Astrocyte (in vitro differentiated cells and primary cell): ENCODE measurements at regions not wholly inside any gene's neighbourhood (a gene's known extent, or its start where the extent isn't known, plus 50 kb on each side); places are given as distances from the start of the nearest gene placed in this dataset.

ENCODE experiments used
- DNase-seq: peaks from one replicate; pipeline ENCODE4 v3.0.0-alpha.2; 2010; ENCODE audit warnings: low read depth
- FAIRE-seq: peaks from 2 replicates; lab custom pipeline; 2011; peaks lifted over from hg19 to GRCh38; lab: Jason Lieb, UNC
- H2AFZ ChIP-seq: 2 replicates; pipeline ENCODE4 v1.6.0; 2012; ENCODE audit warnings: low read depth, low read length, inconsistent platforms
- H3K27ac ChIP-seq: 2 replicates; pipeline ENCODE4 v1.5.1; 2011; ENCODE audit warnings: low read depth, low read length, inconsistent platforms
- H3K27me3 ChIP-seq: 2 replicates; pipeline ENCODE4 v1.6.0; 2011; ENCODE audit warnings: low read length, inconsistent platforms; ENCODE audit not compliant: insufficient read depth
- H3K36me3 ChIP-seq: 2 replicates; pipeline ENCODE4 v1.5.1; 2011; ENCODE audit warnings: low read length, inconsistent platforms; ENCODE audit not compliant: insufficient read depth
- H3K4me1 ChIP-seq: 2 replicates; pipeline ENCODE4 v1.5.1; 2011; ENCODE audit warnings: low read length, inconsistent platforms; ENCODE audit not compliant: insufficient read depth
- H3K4me2 ChIP-seq: 2 replicates; pipeline ENCODE4 v1.6.0; 2012; ENCODE audit warnings: low read length, inconsistent platforms
- H3K4me3 ChIP-seq: 2 replicates; pipeline ENCODE4 v1.5.1; 2011; ENCODE audit warnings: low read depth, mild to moderate bottlenecking, low read length, inconsistent platforms; ENCODE audit not compliant: insufficient read depth
- H3K79me2 ChIP-seq: 2 replicates; pipeline ENCODE4 v1.6.0; 2012; ENCODE audit warnings: mild to moderate bottlenecking, low read length, inconsistent platforms; ENCODE audit not compliant: insufficient read depth
- H3K9ac ChIP-seq: 2 replicates; pipeline ENCODE4 v1.6.0; 2012; ENCODE audit warnings: mild to moderate bottlenecking, low read length, inconsistent platforms
- H3K9me3 ChIP-seq: 2 replicates; pipeline ENCODE4 v1.5.1; 2012; ENCODE audit warnings: low read depth, mild to moderate bottlenecking, low read length, inconsistent platforms; ENCODE audit not compliant: insufficient read depth
- H4K20me1 ChIP-seq: 2 replicates; pipeline ENCODE4 v1.6.0; 2012; ENCODE audit warnings: low read length, inconsistent platforms; ENCODE audit not compliant: insufficient read depth
- H3K27ac Mint-ChIP-seq: one replicate; pipeline ENCODE4 v1.8.0; 2021; ENCODE audit warnings: mild to moderate bottlenecking, mixed read lengths; ENCODE audit not compliant: unreplicated experiment
- H3K27me3 Mint-ChIP-seq: one replicate; pipeline ENCODE4 v1.8.0; 2021; ENCODE audit warnings: low read depth, mixed read lengths; ENCODE audit not compliant: unreplicated experiment
- H3K36me3 Mint-ChIP-seq: one replicate; pipeline ENCODE4 v1.8.0; 2021; ENCODE audit warnings: low read depth, mixed read lengths; ENCODE audit not compliant: unreplicated experiment
- H3K4me1 Mint-ChIP-seq: one replicate; pipeline ENCODE4 v1.8.0; 2021; ENCODE audit warnings: low read depth, mixed read lengths; ENCODE audit not compliant: unreplicated experiment
- H3K4me3 Mint-ChIP-seq: one replicate; pipeline ENCODE4 v1.8.0; 2021; ENCODE audit warnings: mild to moderate bottlenecking, moderate library complexity, mixed read lengths; ENCODE audit not compliant: unreplicated experiment
- H3K9me3 Mint-ChIP-seq: one replicate; pipeline ENCODE4 v1.8.0; 2021; ENCODE audit warnings: mild to moderate bottlenecking, mixed read lengths; ENCODE audit not compliant: unreplicated experiment
- CTCF ChIP-seq: IDR thresholded peaks from 2 replicates; pipeline ENCODE4 v1.5.1; 2011; ENCODE audit warnings: low read depth, mild to moderate bottlenecking, inconsistent platforms, low read length, moderate library complexity; ENCODE audit not compliant: insufficient read depth
- EZH2 ChIP-seq: IDR thresholded peaks from 2 replicates; pipeline ENCODE4 v1.6.1; 2012; ENCODE audit warnings: mild to moderate bottlenecking, low read length, inconsistent platforms; ENCODE audit not compliant: insufficient read depth

GRCh38 chr7:110205899-110206298 is 885.0 kb upstream of the LRRN3 start:
- Histone ChIP-seq H3K4me2 (no peak overlapping the region), H3K9ac (no peak overlapping the region), H3K4me3 (no peak overlapping the region), H2AFZ (no peak overlapping the region), H4K20me1 (no peaks in the 10 kb centered on the region), H3K4me1 (no peaks in the 10 kb centered on the region), H3K27ac (no peak overlapping the region), H3K36me3 (no peaks in the 10 kb centered on the region), H3K79me2 (no peaks in the 10 kb centered on the region), H3K27me3 (no peaks in the 10 kb centered on the region), H3K9me3 (no peaks in the 10 kb centered on the region)
- Mint-ChIP-seq H3K4me1 (no peaks in the 10 kb centered on the region), H3K27me3 (no peaks in the 10 kb centered on the region), H3K36me3 (peaks cover 4% of the 10 kb centered on the region), H3K9me3 (no peaks in the 10 kb centered on the region), H3K4me3 (no peak overlapping the region), H3K27ac (no peak overlapping the region)
- FAIRE-seq (no peak), DNase-seq (no peak)
- no peak for TF ChIP-seq CTCF
- TF ChIP-seq EZH2: no peak

GRCh38 chr7:110209884-110210283 is 881.0 kb upstream of the LRRN3 start:
- Histone ChIP-seq H3K36me3 (no peaks in the 10 kb centered on the region), H3K9me3 (no peaks in the 10 kb centered on the region), H3K9ac (no peak overlapping the region), H3K27me3 (no peaks in the 10 kb centered on the region), H3K4me1 (no peaks in the 10 kb centered on the region), H2AFZ (no peak overlapping the region), H3K79me2 (no peaks in the 10 kb centered on the region), H3K4me3 (no peak overlapping the region), H4K20me1 (no peaks in the 10 kb centered on the region), H3K27ac (no peak overlapping the region), H3K4me2 (no peak overlapping the region)
- FAIRE-seq (no peak), DNase-seq (no peak)
- H3K36me3 Mint-ChIP-seq: no peaks in the 10 kb centered on the region
- no peaks in the 10 kb centered on the region for H3K27me3 Mint-ChIP-seq
- peaks cover 4% of the 10 kb centered on the region for H3K9me3 Mint-ChIP-seq
- no peak overlapping the region for H3K4me3 Mint-ChIP-seq
- H3K27ac Mint-ChIP-seq: no peak overlapping the region
- H3K4me1 Mint-ChIP-seq: no peaks in the 10 kb centered on the region
- TF ChIP-seq CTCF (no peak), EZH2 (no peak)

- Histone ChIP-seq H3K79me2 (no peaks in the 10 kb centered on the region), H3K27ac (no peak overlapping the region), H2AFZ (no peak overlapping the region), H3K9ac (no peak overlapping the region), H3K4me1 (no peaks in the 10 kb centered on the region), H3K4me2 (no peak overlapping the region), H3K27me3 (no peaks in the 10 kb centered on the region), H4K20me1 (no peaks in the 10 kb centered on the region), H3K4me3 (no peak overlapping the region), H3K9me3 (no peaks in the 10 kb centered on the region), H3K36me3 (no peaks in the 10 kb centered on the region)
- H3K27ac Mint-ChIP-seq: no peak overlapping the region
- peaks cover 4% of the 10 kb centered on the region for H3K9me3 Mint-ChIP-seq
- DNase-seq: no peak
- no peak for FAIRE-seq
- no peak for TF ChIP-seq CTCF
- no peak for TF ChIP-seq EZH2
- no peaks in the 10 kb centered on the region for H3K4me1 Mint-ChIP-seq
- H3K4me3 Mint-ChIP-seq: no peak overlapping the region
- H3K27me3 Mint-ChIP-seq: no peaks in the 10 kb centered on the region
- H3K36me3 Mint-ChIP-seq: no peaks in the 10 kb centered on the region
Observed at GRCh38 chr7:110210941-110211608, 879.9 kb upstream of the LRRN3 start.
